NCI-H526 treated with DMSO at 0.1 percent for 48 hours (cell line): ENCODE measurements at regions not wholly inside any gene's neighbourhood (a gene's known extent, or its start where the extent isn't known, plus 50 kb on each side); places are given as distances from the start of the nearest gene placed in this dataset.

Experiments
- DNase-seq: peaks from one replicate; lab custom pipeline; 2025; lab: John Stamatoyannopoulos, UW

DNA sequence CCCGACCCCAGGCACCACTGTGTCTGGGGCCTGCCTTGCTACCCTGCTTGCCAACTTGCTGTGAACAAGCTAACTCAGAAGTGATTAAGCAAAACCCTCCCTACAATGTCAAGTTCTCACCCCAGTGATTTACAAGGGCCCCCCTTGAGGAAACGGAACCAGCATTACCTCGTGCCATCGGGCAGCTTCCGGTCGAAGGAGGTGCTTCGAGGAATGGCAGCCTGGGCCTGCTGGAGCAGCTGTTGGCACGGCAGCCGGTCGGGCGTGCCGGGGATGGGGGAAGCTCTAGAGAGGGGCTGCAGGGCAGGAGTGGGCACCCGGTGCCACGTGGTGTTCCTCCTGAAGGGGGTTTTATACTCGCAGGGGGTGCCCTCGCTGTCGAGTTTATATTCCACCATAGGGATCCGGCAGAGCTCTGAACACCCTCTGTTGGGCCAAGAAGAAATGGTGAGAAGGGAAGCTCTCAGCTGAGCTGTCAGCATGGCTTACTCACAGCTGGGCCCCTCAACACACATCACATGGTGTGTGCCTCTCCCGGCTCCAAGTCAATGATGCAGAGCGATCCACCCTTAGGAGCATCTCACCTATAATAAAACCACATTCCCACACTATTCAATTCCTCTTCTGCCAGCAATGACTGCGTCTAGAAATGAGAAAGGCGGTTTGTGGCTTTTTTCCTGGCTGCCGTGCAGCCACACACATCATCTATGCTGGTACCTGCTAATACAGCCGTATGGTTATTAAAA, 184.4 kb downstream of the SIPA1L2 start:
- DNase-seq: no peak

DNA sequence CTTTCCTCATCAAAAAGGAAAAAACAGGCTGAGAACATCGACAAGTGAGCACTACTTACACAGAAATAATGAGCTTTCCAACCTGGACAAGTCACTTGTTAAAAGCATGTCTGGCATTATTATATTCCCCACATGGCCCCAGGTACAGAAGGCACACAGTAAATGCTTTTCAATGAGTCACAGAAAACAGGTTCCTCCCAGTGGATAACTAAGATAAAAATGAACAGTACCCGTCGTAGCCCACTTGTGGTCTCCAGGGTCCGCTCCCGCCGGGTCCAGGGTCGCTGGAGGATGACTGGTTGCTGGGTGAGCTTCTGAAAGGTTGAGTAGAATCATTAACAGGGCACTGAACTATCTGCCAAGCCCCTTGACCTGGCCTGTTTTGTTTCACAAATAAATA, 186.6 kb downstream of the SIPA1L2 start:
- DNase-seq: no peak

DNA sequence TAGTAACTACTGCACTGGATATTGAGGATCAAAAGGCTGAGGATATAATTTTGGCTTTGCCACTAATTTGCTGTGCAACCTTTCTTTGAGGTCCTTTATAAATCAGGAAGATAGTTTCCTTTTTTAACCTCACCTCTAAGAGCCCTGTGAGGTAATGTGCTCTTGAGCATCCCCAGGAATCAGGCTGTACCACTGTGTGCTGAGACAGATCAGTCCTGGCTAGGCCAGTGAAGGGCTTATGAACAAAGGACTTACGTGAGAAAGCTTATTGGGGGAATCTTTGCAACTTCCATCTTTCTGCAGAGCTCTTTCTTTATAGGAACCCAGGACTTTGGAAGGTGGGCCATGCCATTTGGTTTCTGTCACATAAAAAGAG, 188.9 kb downstream of the SIPA1L2 start:
- no peak for DNase-seq

DNA sequence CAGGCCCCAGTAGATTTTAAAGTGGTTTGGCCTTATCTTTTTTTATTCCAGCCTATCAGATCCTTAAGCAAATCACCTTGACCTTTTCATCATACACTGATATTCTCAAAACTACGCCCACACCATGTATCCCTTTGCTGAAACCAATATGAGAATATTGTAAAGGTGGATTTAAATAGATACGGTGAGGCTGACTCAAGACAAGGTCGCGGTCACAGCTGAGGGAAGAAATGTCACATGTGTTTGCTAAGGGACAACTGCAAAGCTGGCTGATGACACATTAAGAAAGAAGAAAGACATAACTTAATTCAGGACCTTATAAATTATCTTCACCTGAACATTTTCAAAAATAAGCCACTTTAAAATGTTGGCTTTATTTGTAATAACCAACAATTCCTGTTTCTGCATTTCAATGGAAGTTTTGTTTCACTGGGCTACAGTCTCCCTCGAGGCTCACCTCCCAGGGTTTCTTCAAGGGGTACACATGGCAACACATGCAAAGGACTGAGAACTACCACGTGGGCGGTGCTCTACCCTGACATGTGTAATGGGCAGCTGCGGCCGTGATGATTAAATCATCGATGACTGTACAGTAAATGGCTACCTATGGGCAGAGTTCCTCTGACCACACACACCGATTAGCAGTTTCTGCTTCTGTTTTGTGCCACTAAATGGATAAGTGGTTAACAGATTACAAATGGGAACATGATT, 189.5 kb downstream of the SIPA1L2 start:
- DNase-seq: no peak

DNA sequence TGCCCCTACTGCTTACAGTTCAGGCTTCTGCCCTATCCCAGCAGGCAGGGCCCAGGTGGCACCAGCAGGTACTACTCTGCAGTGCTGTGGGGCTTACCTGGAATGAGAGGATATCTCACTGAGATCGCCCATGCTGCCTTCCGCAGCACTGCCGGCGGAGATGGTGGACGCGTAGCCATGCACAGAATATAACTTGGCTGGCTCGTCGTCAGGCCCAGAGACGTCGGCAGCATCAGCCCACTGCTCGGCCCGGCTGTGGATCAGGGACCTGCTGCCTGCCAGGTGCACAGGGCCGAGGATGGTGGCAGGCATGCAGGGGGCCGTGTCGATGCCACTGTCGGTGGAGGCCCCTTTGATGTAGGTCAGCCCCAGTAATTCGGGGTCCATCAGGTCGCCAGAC, 190.9 kb downstream of the SIPA1L2 start:
- DNase-seq: no peak

DNA sequence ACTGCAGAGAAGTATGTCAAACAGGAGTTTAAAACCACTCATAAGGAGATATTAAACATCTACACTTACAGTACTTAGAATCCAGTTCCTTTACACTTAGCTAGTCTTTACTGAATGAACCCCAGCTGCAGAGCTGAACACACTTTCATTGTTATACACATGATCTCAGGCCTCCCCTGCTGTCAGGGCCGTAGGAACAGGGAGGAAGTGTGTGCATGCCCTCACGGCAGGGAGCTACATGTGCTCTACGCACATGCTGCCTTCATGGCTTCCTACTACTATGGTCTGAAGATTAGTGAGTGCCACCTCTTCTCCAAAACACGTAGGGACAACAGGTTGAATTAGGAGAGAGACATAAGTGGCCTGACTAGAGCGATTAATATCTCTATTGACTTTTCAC, 191.5 kb downstream of the SIPA1L2 start:
- no peak for DNase-seq

DNA sequence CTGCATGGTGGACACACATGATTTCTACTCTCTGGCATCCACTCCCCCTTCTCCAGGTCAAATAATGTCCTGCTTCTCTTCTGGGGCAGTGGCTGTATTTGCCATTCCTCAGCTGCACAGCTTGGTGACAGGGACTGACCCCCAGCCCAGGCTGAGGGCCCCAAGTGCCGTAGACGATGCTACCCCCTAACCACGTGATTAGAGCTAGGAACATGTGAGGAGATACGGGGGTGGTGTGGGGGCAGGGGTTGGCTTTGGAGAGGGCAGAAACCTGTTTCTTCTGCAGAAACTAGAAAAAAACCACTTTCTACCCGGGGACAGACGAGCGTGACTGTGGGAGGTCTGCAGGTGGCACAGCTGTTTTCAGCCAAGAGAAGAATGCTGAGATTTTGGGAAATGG, 192.4 kb downstream of the SIPA1L2 start:
- no peak for DNase-seq

DNA sequence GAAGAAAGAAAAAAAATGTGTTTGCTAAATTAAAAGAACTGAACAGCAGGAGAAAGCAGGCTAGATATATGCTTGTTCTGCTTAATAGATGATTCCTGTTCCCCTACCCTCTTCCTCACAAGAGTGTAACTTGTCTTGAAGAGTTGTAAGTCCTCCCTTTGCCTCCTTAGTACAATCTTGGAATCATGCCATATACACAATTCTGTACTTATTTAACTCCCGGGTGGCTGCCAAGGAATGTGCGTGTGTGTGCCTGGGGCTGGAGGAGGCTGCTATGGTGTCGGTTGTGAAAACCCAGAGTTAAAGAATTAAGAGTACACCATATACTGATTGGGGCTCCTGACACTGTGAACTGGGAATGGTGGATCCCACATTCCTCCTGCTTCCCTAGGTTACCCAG, 194.2 kb downstream of the SIPA1L2 start:
- DNase-seq: no peak

DNA sequence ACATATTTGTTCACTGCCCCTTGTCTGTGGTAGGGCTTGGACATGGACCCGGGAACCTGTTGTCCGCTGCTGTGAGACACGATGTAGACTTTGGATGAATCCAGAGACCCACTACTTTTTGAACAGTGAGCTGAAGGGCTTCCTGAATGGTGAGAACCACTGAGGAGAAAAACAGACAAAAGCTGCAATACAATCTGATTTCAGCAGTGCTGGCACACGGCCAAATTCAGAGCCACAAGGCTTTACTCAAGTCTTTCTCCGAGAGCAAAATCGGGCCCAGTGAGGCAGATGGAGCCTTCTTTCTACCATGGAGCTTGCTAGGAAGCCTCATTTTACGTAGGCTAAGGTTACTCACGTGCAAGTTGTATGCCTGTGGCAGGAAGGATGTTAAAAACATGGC, 197.6 kb downstream of the SIPA1L2 start:
- no peak for DNase-seq

DNA sequence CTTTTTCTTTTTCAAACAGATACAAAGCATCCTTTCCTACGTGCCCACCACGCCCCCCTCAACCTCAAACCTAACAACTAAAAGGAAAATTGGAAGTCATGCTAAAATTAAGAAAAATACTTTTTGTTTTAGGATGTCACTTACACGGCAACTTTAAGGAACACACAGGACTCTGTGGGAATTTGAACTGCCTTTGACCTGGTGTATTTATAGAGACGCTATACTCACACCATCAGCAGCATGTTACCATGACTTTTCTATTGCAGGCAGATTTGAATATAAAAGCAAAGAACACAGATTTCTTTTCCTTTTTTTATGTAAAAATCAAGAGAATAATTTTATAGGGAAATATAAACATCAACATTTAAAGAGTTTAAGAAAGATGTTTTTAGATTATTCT, 198.2 kb downstream of the SIPA1L2 start:
- no peak for DNase-seq

DNA sequence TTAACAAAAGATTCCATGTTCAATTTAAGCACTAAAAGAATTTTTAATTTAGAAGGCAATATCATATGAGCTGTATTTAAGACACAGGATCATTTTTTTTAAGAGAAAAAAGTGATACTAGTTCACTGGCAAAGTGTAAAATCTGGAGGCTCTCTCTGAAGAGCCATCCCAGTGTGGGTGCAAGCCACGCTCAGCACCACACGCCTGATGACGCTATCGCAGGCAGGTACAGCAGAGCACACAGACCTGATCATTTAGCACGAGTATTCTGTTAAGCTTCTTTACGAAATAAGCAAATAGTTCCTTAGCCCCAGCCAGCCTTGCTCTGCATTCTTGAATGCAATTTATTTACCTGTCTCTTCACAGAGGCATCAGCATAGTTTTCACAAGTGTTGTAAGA, 198.6 kb downstream of the SIPA1L2 start:
- DNase-seq: no peak

DNA sequence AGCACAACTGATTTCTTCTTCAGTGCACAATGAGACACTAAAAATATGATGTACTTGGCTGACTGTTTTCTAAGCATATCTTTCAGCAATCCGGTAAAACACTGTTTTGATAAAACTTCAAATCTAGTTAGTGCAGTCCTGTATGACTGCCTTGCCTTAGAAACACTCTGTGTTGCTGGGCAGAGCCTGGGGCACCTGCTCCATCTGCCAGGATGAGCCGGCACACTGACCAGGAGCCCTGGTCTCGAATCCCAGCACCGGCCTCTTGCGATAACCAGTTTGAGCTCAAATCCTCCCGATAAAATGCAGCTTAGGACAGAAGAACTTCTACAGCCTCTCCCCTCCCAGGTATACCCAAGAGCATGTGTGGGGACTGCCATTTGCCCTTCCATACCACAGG, 199.5 kb downstream of the SIPA1L2 start:
- DNase-seq: no peak

DNA sequence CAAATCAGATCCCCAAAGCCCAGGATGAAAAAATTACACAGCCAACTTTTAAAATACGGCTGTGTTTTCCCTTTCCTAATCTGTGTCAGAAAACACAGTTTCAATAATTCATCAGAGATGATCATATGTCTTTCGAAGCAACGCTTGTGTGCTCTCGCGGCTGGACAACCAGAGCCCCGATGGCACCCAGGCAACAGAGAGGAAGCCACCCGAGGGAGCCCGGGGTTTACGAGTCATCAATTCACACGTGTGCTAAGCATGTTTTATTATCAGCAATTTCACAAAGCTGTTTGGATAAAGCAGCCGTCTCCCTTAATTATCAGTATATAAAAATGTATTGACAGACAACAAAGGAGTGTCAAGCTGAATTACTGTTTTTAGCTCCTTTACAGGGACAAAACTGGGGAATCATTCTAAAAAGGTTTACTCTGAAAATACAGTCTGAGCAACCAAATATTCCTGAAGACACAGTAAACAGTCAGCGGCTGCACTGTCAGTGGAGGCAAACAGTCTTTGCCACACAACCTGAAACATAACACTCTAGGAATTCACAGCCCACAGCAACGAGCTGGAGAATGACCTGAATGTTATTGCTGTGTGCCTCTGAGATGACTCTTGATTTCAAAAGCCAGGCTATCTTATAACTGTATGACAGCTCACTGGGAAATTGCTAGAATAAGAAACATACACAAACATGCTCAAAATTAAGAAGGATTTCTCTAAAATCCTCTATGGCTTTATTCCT, 201.0 kb downstream of the SIPA1L2 start:
- no peak for DNase-seq

DNA sequence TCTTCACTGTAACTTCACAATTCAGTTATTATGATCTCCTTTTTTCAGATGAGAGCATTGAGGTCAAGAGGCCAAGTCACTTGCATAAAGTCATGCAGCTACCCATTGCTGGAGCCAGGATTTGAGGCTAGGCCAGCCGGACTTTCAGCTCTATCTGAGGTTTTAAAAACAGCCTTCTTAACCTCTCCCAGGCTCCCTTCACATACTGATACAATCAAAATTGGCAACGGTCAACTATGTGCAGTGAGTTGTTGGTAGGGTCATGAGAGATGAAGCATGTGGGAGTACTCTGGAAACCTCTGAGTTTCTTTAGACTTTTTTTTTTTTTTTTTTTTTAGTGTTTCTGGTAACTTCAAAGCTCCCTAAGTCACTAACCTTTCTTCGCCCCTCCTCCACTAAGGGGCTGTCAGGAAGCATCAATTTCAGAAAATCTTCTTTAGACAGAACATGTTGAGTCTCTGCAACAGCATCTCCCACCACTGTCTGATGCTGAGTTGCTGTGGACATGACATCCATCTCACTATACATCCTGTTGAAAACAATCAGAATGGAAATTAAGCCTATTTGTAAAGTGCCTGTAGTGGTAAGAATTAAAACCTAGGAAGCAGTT, 201.8 kb downstream of the SIPA1L2 start:
- DNase-seq: no peak

DNA sequence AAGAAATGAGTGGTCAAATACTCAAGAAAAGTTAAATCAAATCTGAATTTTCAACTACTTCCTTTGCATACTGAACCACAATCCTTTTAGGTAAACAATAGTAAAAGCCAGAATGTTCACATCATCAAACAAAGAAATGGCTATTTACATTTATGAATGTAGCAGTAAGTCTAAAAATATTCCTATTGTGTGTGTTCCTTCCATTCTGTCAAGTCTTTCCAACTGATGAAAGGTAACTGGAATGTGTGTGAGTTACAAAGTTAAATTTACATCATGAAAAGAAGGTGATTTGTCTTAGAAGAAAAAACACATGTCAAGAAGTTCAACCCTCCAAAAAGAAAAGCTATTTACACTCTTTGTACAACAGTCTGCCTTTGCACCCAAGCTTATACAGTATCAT, 203.1 kb downstream of the SIPA1L2 start:
- no peak for DNase-seq

DNA sequence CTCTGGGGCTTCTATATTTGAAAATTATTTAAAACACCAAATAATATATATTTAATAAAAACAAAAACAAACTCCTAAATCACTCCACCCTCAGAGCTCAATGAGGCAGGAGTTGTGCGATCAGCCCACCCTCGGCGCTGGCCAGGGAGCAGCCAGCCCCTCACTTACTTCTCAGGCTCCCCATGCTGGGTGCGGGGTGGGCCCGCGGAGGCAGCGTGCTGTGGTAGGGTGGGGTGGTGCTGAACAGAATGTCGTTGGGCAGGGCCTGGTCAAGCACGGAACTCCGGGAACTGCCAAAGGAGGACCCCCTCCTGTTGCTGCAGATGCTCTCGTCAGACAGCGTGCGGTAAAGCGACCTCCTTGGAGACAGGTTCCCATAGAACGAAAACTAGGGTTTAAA, 204.5 kb downstream of the SIPA1L2 start:
- no peak for DNase-seq

DNA sequence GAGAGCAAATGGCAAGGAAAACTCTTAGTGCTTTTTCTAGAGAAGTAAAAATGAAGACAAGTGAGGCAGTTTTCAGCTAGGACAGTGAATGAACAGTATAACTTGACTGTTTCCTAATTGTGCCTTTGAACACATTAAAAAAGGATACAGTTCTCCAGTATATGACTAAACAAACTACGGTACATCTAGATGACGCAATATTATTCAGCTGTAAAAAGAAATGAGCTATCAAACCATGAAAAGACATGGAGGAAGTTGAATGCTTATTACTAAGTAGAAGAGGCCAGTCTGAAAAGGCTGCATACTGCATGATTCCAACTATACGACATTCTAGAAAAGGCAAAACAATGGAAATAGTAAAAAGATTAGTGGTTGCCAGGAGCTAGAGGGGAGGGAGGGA, 206.3 kb downstream of the SIPA1L2 start:
- DNase-seq: no peak

DNA sequence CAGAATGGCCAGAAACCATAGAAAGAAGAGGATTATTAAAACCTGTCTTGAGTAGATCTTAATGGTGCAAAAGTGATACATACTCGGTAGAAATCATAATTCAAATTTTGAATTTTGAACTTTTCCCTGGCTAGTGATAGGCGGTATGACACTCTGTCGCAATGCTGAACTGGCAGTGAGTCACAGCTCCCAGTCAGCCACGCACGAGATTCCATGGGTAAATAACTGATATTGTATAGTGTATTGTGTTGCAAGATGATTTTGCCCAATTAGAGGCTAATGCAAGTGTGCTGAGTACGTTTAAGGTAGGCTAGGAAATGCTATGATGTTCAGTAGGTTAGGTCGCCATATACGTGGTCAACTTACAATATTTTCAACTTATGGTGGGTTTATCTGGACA, 207.0 kb downstream of the SIPA1L2 start:
- no peak for DNase-seq

DNA sequence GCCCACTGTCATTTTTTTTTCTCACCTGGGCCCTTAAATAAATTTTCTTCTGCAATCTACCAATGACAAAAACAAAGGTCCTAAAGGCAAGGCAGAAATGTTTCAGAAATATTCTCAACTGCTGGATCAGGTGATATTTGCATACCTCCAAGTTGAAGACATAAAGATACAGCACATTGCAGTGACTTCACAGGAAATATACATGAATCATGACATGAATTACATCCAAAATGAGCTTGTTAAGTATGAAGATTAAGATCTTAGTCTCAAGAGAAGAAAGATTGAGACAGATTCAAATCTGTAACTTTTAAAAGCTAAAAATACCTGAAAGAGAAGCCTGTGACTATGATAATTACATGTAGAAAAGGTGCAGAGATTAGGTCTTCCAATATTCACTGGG, 207.8 kb downstream of the SIPA1L2 start:
- no peak for DNase-seq

DNA sequence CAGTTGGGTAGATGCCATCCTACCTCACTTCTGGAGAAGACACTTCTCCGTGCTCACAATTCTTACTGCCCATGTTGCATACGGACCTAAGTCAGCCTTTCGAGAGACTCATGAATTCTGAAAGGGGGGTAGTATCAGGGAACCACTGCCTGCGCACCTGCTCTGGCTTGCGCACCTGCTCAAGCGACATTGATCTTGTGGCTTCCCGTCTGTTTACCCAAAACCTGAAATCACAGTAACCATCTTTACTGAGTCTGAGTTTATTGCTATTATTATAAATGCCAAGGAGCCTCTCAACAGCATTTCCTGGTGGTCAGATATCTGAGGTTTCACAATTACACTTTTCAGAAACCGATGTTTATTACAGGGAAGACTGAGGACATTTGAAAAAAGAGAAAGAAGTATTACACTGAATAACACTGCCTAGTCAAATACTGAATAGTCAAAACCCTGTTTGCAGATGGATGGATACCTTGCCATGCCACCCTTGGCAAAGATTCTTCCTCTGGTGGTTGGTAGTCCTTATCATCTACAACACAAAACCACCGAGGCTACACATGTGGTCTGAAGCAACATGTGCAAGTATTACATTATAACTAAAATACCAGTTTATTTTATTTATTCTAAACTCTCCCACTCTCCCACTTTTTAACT, 208.7 kb downstream of the SIPA1L2 start:
- DNase-seq: peak; percentile 2

DNA sequence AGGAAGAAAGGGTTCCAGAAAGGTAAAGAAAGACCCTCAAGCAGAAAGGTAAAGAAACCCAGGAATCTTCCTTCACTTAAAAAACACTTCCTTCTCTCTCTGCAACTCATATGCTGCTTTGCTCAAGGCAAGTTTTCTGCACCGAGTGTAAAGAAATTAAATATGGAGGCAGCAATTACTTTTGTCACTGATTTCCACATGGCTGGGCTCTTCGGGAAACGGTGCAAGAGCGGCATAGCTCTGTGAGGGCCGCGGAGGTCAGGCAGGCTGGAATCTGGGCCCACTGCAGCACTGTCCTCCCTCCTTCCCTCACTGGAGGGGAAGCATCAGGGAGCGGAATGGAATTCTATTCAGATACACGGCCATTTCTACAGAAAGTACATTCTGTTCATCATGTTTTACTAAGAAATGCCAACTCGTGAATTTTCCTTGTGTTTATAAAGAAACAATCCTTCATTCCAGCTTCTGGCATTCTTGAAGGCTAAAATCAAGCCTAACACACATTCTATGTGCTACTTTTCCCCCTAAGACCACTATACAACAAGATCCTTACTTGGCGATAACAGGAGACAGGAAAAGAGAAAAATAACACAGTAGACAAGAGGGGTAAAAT, 212.2 kb downstream of the SIPA1L2 start:
- DNase-seq: no peak

DNA sequence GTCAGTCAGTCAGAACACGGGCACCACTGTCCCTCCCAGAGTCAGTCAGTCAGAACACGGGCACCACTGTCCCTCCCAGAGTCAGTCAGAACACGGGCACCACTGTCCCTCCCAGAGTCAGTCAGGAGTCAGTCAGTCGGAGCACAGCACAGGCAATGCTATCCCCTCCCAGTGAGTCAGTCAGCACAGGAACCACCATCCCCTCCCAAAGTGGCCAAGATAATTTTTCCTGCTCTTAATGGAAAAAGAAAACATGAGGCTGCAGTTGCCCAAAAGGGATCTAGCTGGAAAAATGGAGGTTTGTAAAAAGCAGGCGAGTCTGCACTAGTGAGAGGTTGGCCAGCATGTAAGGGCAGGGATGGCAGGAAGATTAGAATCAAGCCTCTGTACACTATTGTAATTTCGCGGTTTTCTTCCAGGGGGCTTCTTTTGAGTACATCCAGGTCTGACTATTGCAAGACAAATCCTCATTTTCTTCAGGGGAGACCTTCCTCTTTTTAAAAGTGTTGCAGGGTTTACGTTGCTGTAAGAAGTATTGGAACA, 213.8 kb downstream of the SIPA1L2 start:
- DNase-seq: no peak
